Thymus (tissue), 11 donors: ENCODE measurements at regions not wholly inside any gene's neighbourhood (a gene's known extent, or its start where the extent isn't known, plus 50 kb on each side); places are given as distances from the start of the nearest gene placed in this dataset.

Source experiments
- DNase-seq, 9 donors: peaks; one replicate each; pipeline ENCODE4 v3.0.0-alpha.2; 2013; ENCODE audit warnings: low spot score in 9 of 9, low read depth in 6 of 9, missing footprints in 1 of 9
- H3K27ac ChIP-seq, 2 donors: one replicate each; pipeline ENCODE4 v1.5.1; 2013; ENCODE audit warnings: control low read depth in 1 of 2, low read depth in 1 of 2, low read length in 1 of 2, mild to moderate bottlenecking in 1 of 2, moderate library complexity in 1 of 2
- H3K27me3 ChIP-seq, 2 donors: one replicate each; pipeline ENCODE4 v1.5.1; 2013; ENCODE audit warnings: low read length in 1 of 2; ENCODE audit not compliant: control insufficient read depth in 2 of 2, insufficient read depth in 1 of 2
- H3K36me3 ChIP-seq, 2 donors: one replicate each; pipeline ENCODE4 v1.5.1; 2013; ENCODE audit warnings: low read length in 1 of 2, mild to moderate bottlenecking in 1 of 2, moderate library complexity in 1 of 2; ENCODE audit not compliant: control insufficient read depth in 2 of 2, insufficient read depth in 2 of 2
- H3K4me1 ChIP-seq, 2 donors: one replicate each; pipeline ENCODE4 v1.5.1; 2013; ENCODE audit warnings: low read length in 2 of 2; ENCODE audit not compliant: control insufficient read depth in 2 of 2, insufficient read depth in 2 of 2
- H3K4me3 ChIP-seq, 2 donors: one replicate each; pipeline ENCODE4 v1.5.1; 2013; ENCODE audit warnings: low read length in 2 of 2, control low read depth in 1 of 2, mild to moderate bottlenecking in 1 of 2
- H3K9me3 ChIP-seq, 2 donors: one replicate each; pipeline ENCODE4 v1.5.1; 2013; ENCODE audit warnings: low read length in 1 of 2, mild to moderate bottlenecking in 1 of 2; ENCODE audit not compliant: control insufficient read depth in 2 of 2, insufficient read depth in 1 of 2
- WGBS: extraction: QIAGEN DNeasy Blood & Tissue Kit; methylation state at CpG from one replicate; pipeline ENCODE4 v1.1.7; 2013; 5-methylcytosine and 5-hydroxymethylcytosine counted together
- donor health status: healthy.

GRCh38 chr20:9015984-9016324 lies 52.9 kb upstream of the PLCB4 start:
- no peak overlapping the region for H3K27ac ChIP-seq
- H3K4me3 ChIP-seq = no peak overlapping the region
- 88% methylated on average over 1 of the region's 1 CpG for WGBS
- peaks cover 0 to 5% of the 10 kb centered on the region in 2 donors for H3K4me1 ChIP-seq
- H3K27me3 ChIP-seq = no peaks in the 10 kb centered on the region
- DNase-seq = peak in 1 of 9 donors; percentile 11
- no peaks in the 10 kb centered on the region for H3K36me3 ChIP-seq
- H3K9me3 ChIP-seq = no peaks in the 10 kb centered on the region

GRCh38 chr20:9018346-9018745 lies 50.5 kb upstream of the PLCB4 start:
- peaks cover 0 to 5% of the 10 kb centered on the region in 2 donors for H3K4me1 ChIP-seq
- DNase-seq = no peak
- H3K27me3 ChIP-seq = no peaks in the 10 kb centered on the region
- H3K4me3 ChIP-seq = no peak overlapping the region
- no peaks in the 10 kb centered on the region for H3K9me3 ChIP-seq
- H3K36me3 ChIP-seq = no peaks in the 10 kb centered on the region
- H3K27ac ChIP-seq = no peak overlapping the region
- WGBS = 95% methylated on average over 1 of the region's 1 CpG
